GM19467 (cell line): ENCODE measurements at regions not wholly inside any gene's neighbourhood (a gene's known extent, or its start where the extent isn't known, plus 50 kb on each side); places are given as distances from the start of the nearest gene placed in this dataset.

Experiments used
- ATAC-seq: cut with Tn5 transposase; IDR thresholded peaks from one replicate; pipeline ENCODE4 v1.9.1; 2021; ENCODE audit warnings: mild to moderate bottlenecking, moderate library complexity; ENCODE audit not compliant: unreplicated experiment

DNA sequence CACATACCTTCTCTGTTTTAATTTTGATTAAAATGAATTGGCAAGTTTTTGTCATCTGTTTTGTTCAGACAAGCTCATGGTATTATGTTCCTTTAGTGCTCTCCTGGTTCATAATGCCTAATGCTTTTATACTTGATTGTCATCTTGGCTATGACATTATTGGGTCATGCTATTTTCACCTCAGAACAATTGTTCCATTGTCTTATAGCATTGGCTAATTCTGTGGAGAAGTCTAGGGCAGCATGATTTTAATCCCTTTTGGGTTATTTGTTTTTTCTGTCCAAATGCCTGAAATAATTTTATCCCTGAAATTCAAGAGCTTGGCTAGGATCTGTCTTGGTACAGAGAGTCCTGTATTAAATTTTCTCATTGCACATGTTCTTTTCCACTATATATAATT is 83.8 kb upstream of the CCDC85A start:
- no peak for ATAC-seq

DNA sequence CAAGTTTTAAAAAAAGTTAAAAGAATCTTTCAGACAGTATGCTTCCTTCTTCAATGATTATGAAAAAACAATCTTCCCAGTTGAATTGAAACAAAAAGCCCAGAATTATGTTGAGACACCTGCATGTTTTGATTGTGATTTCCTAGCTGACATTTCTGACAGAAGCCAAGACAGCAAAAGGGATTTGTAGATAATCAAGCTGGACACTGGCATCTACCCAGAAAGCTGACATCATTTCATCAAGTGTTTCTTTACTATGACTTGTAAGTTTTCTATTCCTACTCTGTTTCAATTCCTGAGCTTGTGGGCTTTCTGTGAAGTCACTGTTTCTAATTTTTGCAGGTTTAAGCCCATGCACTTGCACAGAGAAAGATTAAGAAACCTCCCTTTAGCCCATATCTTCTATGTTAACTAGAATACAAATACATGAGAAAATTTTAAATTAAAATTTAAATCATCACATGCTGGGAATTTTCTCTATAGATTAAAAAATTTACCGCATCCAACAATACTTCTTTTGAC is 82.9 kb upstream of the CCDC85A start:
- ATAC-seq = no peak

DNA sequence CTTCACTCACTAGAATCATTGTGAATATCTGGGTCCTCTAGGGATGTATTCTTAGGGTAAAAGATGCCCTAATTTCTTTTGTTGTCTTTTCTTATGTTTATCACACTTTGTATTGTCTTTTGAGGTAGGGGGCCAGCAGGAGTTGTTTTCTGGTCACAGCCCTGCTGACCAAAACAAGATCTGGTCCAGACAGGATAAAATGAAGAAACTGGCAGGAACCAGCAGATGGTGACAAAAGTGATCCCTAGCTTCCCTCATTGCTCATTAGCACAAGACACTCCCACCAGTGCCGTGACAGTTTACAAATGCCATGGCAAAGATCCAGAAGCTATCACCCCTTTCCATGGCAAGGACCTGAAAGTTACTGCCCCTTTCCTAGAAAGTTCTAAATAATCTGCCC is 81.7 kb upstream of the CCDC85A start:
- ATAC-seq = no peak

DNA sequence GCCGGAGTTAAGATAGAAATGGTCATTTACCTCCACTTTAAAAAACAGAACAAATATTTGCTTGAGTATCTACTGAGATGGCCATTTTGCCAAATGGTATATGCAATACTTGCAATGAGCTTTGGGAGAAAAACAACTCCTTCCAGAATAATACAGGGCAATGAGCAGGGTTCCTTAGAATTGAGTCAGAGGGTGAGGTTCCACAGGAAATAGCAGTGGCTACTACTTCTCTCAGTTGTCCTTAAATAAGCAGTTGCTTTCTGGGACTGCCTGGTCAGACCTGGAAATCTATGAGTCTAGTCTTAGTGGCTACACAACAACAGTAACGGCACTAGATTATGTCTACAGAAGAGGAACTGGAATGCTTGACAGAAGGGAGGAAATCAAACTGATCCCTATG is 80.9 kb upstream of the CCDC85A start:
- no peak for ATAC-seq

DNA sequence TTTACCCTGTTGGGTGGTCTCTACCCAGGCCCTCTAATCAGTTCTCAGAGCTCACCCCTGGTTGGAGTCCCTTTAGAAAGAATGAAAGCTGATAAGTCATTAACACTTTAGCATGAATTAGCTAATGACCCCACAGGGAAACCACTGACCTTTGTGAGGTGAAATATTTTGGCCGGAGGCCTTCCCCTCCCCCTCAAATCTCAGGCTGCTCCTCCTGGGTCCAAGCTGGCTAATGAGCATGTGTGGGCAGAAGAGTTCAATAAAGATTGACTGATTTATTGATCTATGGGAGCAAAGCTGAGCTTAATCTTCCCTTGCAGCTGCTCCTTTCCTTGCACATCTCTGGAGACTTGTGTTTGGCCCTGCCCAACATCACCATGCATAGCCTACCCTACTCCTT is 78.8 kb upstream of the CCDC85A start:
- no peak for ATAC-seq

DNA sequence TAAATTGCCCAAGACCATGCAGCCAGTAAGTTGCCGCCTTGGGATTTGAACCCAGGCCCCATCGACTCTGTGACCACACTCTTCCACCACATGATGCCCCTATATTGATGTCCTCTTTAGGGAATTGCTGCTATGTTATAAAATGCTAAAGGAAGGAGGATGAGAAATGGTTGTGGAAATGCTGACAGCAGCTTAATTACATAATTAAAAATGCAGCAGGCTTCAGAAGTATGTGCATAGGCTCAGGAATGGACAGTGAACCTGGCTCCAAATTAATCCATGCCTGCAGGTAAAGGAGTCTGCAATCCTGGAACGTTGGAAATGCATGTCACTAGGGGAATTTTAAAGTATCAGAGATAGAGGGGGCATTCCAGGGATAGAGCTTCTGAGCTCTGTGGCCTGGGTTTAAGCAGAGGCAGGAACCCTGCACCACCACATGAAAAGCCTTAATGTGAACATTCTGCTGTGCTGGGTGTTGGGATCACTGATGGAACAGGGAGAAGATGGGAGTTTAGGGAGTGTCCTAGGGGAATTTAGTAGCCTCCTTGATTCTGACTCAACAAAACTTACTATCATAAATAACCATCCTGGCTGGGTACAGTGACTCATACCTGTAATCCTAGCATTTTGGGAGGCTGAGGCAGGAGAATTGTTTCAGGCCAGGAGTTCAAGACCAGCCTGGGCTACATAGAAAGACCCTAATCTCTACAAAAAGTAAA is 76.1 kb upstream of the CCDC85A start:
- no peak for ATAC-seq

DNA sequence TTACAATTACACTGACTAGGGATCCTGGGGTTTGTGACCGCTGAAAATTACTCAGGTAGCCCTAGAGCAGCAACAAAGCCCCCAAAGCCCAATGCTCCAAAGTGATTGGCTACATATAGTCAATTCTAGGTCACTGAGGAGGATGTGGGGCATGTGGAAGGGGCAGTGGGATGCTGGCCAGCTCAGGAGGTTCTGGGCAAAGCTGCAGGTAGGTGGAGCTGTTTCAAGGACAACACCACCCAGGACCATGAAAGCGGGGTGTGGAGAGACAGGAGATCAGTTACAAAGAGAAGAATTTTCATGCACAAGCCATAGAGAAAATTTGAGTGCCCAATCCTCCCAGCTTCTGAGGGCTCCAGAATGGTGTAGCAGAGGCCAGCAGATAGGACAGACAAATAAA is 75.0 kb upstream of the CCDC85A start:
- no peak for ATAC-seq

DNA sequence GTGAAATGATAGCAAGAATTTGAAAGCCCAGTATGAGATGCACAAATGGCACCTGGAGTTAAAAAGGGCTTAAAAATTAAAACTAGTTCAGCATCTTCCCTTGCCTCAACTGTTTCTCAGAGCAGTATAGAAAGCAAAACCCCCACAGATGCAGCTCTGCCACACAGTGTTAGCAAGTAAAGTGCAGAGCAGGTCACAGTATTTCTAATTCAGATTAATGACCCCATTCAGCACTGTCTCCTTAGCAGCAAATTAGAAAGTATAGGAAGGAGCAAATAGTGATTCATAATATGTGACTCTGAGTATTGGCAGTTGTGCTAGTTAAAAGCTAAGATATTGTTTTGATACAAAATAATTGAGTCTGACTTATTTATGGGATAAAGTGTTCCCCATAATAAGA is 73.8 kb upstream of the CCDC85A start:
- ATAC-seq = no peak

DNA sequence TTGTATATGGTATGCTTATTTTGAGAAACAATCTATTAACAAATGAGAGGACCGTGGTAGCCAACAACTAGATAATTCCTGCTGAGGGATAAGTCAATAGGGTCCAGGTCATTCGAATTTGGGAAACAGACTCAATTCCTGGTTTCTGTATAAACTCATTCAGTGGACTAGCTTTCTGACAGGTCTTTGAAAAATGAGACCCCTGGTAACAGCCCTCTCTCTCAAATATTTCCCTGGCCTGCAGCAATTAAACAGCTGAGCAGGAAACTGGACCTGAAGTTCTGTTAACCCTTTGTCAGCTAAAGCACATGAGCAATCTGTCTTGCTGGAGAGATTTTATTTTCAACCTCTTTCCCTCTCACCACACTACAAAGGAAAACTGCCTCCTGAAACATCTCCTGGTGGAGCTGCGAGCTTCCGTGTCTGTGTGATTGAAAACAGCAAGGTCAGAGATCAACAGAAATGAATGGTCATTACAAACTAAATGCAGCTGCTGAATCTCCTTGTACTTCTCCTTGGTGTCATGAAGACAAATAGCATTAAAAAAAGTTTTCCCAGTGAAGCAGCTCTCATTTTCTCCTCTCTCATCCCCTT is 70.3 kb upstream of the CCDC85A start:
- no peak for ATAC-seq

DNA sequence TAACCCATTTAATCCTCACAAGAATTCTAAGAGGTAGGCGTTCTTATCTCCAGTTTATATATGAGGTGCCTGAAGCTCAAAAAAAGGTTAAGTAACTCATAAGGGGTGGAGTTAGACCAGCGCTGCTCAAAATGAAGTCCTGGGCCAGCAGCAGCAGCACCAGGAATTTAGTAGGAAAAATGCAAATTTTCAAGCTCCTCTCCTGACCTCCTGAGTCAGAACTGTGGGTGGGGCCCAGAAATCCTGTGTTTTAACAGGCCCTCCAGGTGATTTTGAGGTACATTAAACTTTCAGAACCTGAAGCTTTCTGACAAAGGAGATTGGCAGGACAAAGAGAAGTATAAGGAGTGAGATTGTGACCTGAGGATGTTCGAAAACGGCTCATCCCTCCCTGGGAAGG is 66.0 kb upstream of the CCDC85A start:
- no peak for ATAC-seq

DNA sequence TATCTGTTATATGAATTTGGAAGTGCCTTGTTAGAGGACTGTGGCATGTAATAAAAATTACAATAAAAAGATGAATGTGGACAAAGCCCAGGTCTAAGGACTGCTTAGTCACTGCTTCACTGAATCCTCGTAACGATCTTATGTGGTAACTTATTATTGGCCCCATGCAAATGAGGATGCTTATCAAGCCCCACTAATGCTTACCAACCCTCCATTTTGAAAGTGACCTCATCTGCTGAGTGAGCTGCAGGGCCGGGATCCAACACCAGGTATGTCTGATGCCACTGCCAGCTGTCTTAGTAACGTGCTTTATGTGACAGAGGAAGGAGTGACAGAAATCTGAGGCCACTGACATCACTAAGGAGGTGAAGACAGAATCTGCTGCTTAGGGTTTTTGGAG is 65.3 kb upstream of the CCDC85A start:
- ATAC-seq = no peak

DNA sequence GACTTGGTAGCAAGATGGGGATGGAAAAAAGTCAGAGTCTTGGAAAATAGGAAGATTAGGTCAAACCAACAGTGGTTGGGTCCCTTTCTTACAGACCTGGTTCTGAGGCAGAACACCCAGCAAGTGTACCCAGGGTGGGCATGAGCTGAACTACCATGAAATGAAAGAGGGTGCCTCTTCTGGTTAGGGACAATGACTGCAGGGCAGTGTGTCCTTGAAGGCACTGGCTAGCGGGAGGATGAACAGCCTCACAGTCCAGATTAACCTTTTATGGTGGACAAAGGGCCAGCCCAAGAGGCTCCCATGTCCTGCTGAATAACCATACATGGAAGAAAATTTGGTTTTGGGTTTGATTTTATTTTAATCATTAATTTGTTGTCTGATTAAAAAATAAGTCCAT is 61.8 kb upstream of the CCDC85A start:
- no peak for ATAC-seq

DNA sequence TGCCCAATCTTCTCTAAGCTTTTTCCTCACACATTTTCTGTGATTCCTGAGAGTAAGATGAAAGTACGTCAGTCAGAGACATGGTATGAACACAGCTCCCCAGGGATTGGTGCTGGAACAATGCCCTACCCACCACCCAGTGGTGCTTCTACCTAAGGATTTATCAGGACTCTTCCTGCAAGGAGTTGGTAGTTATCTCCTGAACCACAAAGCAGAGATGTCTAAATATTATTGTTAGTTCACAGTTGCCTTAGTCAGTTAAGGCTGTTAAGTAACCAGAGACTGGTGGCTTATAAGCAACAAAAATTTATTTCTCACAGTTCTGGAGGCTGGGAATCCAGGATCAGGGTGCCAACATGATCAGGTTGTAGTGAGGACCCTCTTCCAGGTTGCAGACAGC is 60.3 kb upstream of the CCDC85A start:
- ATAC-seq = no peak

DNA sequence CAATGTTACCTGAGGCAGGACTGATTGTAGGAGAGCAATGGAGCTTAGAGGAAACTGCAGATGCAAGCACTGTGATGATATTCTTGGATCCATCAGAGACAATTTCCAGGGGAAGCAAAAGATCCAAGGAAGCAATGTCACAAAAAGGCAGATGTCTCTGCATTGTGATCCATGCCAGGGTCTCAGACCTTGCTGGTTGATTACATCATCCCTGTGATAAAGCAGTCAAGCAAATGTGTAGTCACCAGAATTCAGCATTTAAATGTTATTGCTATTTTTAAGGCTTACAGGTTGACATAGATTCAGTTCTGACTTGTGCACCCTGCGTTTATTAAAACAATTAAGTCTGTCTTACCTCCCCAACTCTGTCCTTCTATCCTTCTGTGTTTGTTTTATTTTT is 56.8 kb upstream of the CCDC85A start:
- ATAC-seq = no peak

DNA sequence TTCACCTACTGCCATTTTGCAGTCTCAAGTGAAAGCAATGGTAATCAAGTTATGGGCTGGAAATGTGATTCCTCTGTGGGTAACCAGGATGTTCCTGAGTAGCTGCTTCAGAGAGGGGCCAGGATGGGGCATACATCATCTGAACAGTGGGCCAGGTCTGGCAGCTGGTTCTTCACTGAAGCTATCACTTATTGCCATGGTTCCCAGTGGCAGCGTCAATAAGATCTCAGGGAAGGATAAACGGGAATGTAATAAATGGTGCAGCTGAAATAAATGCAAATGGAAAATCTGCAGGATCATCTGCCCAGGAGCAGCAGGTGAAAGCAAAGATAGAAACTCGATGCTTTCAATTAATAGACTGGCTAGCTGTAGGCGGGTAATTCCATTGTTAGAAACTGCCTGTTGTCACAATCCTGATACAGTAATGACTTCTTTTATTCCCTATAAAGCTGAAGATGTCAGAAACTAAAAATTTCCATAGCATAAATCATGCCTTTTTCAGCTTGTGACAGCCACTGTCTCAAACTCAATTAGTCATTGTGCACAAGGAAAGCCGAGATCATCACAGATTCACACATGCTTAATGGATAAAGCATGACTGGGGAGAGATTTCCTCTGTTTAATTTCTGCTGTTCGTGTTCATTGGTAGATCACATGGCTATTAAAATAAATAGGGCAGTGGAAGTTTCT is 56.2 kb upstream of the CCDC85A start:
- ATAC-seq = no peak

DNA sequence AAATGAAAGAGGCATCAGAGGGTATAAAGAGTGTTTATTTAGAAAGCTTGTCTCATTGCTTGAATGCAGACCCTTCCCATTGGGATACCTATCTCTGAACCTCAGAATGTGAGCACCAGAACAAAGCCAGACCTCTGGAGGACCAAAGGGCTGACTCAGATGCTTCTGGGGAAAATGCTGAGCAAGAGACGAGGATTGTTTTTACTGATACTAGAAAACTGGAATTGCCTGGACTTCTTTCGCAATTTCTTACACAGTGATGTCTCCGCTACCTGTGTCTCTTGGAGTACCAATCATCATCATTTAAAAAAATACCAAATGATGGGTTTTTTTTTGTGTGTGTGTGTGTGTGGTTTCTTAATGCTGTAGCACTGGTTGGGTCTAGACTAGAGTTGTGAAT is 55.6 kb upstream of the CCDC85A start:
- no peak for ATAC-seq

DNA sequence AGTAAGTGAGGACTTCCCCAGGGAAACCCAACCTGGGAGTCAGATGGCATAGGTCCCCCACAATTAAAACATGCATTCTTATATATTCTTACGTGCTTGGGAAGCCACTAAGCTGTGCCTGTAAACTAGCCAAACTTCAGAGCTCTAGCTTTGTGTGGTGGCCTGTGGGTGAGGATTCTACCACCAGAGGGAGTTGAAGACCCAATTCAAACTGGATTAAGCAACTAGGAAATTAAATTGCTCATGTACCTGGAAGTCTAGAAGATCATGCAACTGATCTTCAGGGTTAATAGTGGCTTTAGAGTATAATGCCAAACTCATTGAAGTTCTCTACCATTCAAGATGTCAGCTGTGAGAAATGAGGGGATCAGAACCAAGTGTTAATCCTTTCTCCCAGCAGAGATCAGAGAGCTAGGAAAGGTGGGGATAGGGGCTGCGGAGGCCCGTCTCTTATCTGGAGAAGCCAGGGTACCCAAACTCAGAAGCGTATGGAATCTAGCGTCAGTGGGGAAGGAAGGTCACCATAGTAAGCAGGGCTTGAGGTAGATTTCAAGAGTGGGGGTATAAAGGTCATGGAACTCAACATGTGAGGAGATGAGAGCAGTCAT is 53.2 kb upstream of the CCDC85A start:
- ATAC-seq = no peak

DNA sequence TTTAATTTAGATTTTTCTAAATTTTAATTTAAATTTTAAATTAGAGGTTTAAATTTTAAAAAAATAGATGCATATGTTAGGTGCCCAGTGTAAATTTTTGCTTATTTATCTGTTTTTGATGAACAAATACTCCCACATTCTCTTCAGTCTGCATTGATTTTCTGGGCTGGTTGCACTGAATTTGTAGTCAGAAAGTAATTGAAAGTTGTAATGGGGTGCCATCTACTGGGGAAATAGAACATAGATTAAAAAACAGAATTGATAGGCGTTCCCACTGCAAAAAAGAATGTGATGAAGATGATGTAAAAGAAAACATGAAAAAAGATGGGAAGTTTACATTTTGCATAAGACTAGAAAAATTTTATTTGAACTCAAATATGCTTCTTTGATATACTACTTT is 51.7 kb upstream of the CCDC85A start:
- ATAC-seq = no peak

DNA sequence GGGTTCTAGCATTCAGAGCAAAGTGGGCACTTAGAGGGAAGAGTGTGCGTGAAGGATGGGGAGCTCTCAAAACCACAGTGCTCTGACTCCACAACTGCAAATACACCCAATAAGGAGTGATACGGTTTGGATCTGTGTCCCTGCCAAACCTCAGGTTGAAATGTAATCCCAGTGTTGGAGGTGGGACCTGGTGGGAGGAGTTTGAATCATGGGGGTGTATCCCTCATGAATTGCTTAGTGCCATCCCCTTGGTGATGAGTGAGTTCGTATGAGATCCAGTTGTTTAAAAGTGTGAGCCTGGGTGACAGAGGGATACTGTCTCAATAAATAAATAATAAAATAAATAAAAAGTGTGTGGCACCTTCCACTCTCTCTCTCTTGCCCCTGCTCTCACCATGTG is 50.3 kb upstream of the CCDC85A start:
- ATAC-seq = no peak

DNA sequence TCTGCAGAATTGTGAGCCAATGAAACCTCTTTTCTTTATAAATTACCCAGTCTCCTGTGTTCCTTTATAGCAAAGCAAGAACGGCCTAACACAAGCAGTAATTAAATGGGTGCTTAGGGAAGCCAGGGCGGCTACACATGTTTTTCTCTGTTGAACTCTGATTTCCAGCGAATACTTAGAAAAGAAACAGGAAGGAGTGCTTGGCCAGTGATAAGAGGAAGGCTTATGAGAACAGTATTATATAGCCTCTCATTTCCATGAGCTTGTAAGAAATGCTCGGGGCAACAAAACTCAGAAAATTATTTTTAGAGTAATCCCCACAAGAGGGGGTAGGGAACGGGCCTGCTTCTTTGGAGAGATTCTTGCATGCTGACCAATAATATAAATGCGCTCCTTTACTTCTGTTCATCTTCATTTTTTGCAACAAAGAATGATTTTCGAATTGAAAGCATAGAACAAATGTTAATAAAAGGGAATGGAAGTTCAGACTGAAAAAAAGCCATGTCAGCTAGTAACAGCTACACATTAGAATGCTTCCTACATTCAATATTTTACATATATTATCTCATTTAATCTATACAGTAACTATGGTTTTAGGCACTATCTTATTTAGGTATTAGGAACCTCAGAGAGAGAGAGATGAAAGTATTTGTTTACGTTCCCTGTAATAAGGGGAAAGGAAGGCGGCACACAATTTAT is 49.7 kb upstream of the CCDC85A start:
- no peak for ATAC-seq
